ENCODE measurements at regions not wholly inside any gene's neighbourhood (a gene's known extent, or its start where the extent isn't known, plus 50 kb on each side); places are given as distances from the start of the nearest gene placed in this dataset.

GRCh38 chr15:31178705-31179104 is 77.2 kb upstream of the TRPM1 start:
- no peak overlapping the region for H2AFZ ChIP-seq (ENCODE audit: low read depth)
- H3K79me2 ChIP-seq (ENCODE audit: insufficient read depth, low read depth), result no peaks in the 10 kb centered on the region
- H3K4me1 ChIP-seq (ENCODE audit: low read depth, poor library complexity, severe bottlenecking), result peaks cover 39% of the 10 kb centered on the region
- H3K27ac ChIP-seq, result no peak overlapping the region
- H4K20me1 ChIP-seq (ENCODE audit: insufficient read depth), result no peaks in the 10 kb centered on the region
- TF ChIP-seq CTCF (conservative IDR thresholded peaks at IDR 0.05; ENCODE audit: low read depth, low read length), result no peak
- no peak overlapping the region for H3K4me3 ChIP-seq (IDR thresholded peaks at IDR 0.05; ENCODE audit: insufficient read depth, low read depth, low read length)
- H3K9ac ChIP-seq, result no peak overlapping the region
- no peak overlapping the region; the same call in 1 of the 2 replicates for H3K4me2 ChIP-seq
- no peaks in the 10 kb centered on the region for H3K27me3 ChIP-seq (ENCODE audit: insufficient read depth, low read depth)
- H3K36me3 ChIP-seq (ENCODE audit: insufficient read depth), result no peaks in the 10 kb centered on the region

GRCh38 chr15:31179693-31180092 is 78.2 kb upstream of the TRPM1 start:
- Histone ChIP-seq H3K9ac (no peak overlapping the region), H3K4me1 (ENCODE audit: low read depth, poor library complexity, severe bottlenecking) (peaks cover 34% of the 10 kb centered on the region), H3K27me3 (ENCODE audit: insufficient read depth, low read depth) (no peaks in the 10 kb centered on the region), H2AFZ (ENCODE audit: low read depth) (peak overlapping the region; percentile 50), H3K79me2 (ENCODE audit: insufficient read depth, low read depth) (no peaks in the 10 kb centered on the region), H3K4me3 (IDR thresholded peaks at IDR 0.05; ENCODE audit: insufficient read depth, low read depth, low read length) (no peak overlapping the region), H3K4me2 (peak overlapping the region; percentile 41), H4K20me1 (ENCODE audit: insufficient read depth) (no peaks in the 10 kb centered on the region), H3K36me3 (ENCODE audit: insufficient read depth) (no peaks in the 10 kb centered on the region), H3K27ac (peak overlapping the region; percentile 42; the same call in 1 of the 2 replicates)
- TF ChIP-seq CTCF (conservative IDR thresholded peaks at IDR 0.05; ENCODE audit: low read depth, low read length), result no peak; the same call in 1 of the 2 replicates

- H3K79me2 ChIP-seq (ENCODE audit: insufficient read depth, low read depth), result no peaks in the 10 kb centered on the region
- H3K27ac ChIP-seq, result no peak overlapping the region
- H2AFZ ChIP-seq (ENCODE audit: low read depth), result no peak overlapping the region
- no peak overlapping the region for H3K4me2 ChIP-seq
- H3K4me3 ChIP-seq (IDR thresholded peaks at IDR 0.05; ENCODE audit: insufficient read depth, low read depth, low read length), result no peak overlapping the region
- no peaks in the 10 kb centered on the region for H3K36me3 ChIP-seq (ENCODE audit: insufficient read depth)
- TF ChIP-seq CTCF (conservative IDR thresholded peaks at IDR 0.05; ENCODE audit: low read depth, low read length), result no peak
- H3K9ac ChIP-seq, result no peak overlapping the region
- no peaks in the 10 kb centered on the region for H4K20me1 ChIP-seq (ENCODE audit: insufficient read depth)
- no peaks in the 10 kb centered on the region for H3K27me3 ChIP-seq (ENCODE audit: insufficient read depth, low read depth)
- H3K4me1 ChIP-seq (ENCODE audit: low read depth, poor library complexity, severe bottlenecking), result peaks cover 8% of the 10 kb centered on the region
These were observed 91.8 kb upstream of the TRPM1 start for GRCh38 chr15:31193291-31193690.

- no peak overlapping the region for H3K9ac ChIP-seq
- peaks cover 8% of the 10 kb centered on the region for H3K4me1 ChIP-seq (ENCODE audit: low read depth, poor library complexity, severe bottlenecking)
- no peak overlapping the region for H3K27ac ChIP-seq
- no peak overlapping the region for H3K4me3 ChIP-seq (IDR thresholded peaks at IDR 0.05; ENCODE audit: insufficient read depth, low read depth, low read length)
- H3K79me2 ChIP-seq (ENCODE audit: insufficient read depth, low read depth), result no peaks in the 10 kb centered on the region
- no peaks in the 10 kb centered on the region for H4K20me1 ChIP-seq (ENCODE audit: insufficient read depth)
- no peaks in the 10 kb centered on the region for H3K36me3 ChIP-seq (ENCODE audit: insufficient read depth)
- H3K27me3 ChIP-seq (ENCODE audit: insufficient read depth, low read depth), result no peaks in the 10 kb centered on the region
- H2AFZ ChIP-seq (ENCODE audit: low read depth), result no peak overlapping the region
- no peak overlapping the region for H3K4me2 ChIP-seq
- TF ChIP-seq CTCF (conservative IDR thresholded peaks at IDR 0.05; ENCODE audit: low read depth, low read length), result no peak
These were observed 94.3 kb upstream of the TRPM1 start for GRCh38 chr15:31195871-31196270.
